ENCODE measurements at regions not wholly inside any gene's neighbourhood (a gene's known extent, or its start where the extent isn't known, plus 50 kb on each side); places are given as distances from the start of the nearest gene placed in this dataset.

DNA sequence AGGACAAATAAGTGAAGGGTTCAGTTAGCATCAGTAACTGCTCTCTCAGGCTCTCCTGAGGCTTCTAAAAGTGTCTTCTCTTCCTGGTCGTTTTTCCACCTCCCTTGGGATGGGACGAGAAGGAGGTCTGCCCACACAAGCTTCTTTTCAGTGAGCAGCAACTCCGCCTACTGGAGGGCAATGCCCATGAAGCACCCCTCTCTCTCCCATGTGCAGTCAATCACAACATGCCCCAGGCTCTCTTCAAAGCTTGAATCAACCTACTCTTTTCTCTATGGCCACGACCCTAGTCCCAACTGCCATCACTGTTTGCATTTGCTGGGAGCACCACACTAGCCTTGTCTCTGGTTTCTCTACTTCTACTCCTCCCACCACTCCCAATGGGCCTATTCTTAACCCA, 135.6 kb downstream of the RPS24 start:
- intact Hi-C loops (cut with micrococcal nuclease), result no loop called here
- no peak overlapping the region for H3K27ac ChIP-seq (replicated peaks)
- H3K9me3 ChIP-seq (replicated peaks), result no peaks in the 10 kb centered on the region
- no peaks in the 10 kb centered on the region for H3K4me1 ChIP-seq
- H3K4me3 ChIP-seq, result no peak overlapping the region
- DNase-seq, result no peak
- no peaks in the 10 kb centered on the region for H3K27me3 ChIP-seq (ENCODE audit: low read depth)
- H3K36me3 ChIP-seq, result no peaks in the 10 kb centered on the region
- TF ChIP-seq, protein P1, sequence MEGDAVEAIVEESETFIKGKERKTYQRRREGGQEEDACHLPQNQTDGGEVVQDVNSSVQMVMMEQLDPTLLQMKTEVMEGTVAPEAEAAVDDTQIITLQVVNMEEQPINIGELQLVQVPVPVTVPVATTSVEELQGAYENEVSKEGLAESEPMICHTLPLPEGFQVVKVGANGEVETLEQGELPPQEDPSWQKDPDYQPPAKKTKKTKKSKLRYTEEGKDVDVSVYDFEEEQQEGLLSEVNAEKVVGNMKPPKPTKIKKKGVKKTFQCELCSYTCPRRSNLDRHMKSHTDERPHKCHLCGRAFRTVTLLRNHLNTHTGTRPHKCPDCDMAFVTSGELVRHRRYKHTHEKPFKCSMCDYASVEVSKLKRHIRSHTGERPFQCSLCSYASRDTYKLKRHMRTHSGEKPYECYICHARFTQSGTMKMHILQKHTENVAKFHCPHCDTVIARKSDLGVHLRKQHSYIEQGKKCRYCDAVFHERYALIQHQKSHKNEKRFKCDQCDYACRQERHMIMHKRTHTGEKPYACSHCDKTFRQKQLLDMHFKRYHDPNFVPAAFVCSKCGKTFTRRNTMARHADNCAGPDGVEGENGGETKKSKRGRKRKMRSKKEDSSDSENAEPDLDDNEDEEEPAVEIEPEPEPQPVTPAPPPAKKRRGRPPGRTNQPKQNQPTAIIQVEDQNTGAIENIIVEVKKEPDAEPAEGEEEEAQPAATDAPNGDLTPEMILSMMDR (IDR thresholded peaks at IDR 0.05; ENCODE audit: borderline replicate concordance), result no peak

DNA sequence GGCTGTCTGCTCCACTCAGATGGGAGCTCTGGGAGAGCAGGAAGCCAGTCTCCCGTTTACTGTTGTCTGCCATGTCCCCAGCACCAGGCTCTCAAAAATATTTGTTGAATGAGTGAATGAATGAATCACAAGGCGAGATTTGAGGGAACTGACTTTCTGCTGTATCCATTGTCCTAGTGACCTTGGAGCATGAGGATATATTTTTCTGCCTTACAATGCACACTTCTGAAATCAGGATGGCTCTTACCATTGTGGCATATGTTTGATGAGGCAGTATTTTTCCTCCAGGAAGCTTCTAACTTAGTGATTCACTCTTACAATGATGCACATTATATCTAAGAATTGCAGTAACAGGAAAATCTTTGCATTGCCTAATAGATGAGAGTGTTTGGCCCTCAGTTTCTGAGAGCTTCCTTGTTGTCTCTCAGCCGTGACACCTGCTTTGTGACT, 136.4 kb downstream of the RPS24 start:
- TF ChIP-seq, protein P1 (IDR thresholded peaks at IDR 0.05; ENCODE audit: borderline replicate concordance), result no peak
- H3K36me3 ChIP-seq, result no peaks in the 10 kb centered on the region

DNA sequence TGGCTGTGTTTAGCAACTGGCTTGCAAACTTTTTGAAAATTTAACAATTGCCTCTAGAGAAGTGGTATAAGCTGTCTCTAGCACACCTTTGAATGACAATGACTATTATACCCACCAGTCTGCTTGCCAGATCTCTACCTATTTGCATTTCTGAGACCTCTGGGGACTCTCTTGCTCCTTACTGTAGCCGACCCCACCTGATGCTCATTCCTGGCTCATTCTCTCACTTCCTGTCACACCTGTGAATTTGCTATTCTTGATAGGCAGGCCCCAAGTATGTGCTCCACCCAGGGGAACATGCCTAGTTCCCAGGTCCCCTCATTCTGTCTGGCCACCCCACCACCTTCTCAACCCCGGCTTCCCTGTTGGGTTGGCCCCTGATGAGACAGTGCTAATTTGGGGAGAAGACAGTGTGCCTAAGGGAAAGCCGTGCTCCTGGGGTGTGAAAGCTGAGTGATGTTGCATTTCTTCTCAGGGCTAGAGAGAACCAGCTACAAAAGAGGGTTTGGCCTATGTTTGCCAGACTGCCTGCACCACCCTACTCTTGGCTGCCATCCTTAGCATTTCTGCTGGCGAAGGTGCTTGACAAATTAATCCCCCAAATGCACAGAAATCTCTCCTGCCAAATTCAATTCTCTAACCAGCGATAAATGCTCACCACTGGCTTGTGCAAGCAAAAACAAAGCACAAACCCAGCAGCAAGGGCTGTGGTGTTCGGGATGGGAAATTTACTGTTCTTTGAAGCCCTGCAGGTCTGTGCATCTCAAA, 138.2 kb downstream of the RPS24 start:
- Histone ChIP-seq H3K36me3 (no peaks in the 10 kb centered on the region), H3K27me3 (ENCODE audit: low read depth) (no peaks in the 10 kb centered on the region), H3K4me1 (no peaks in the 10 kb centered on the region), H3K9me3 (replicated peaks) (no peaks in the 10 kb centered on the region), H3K27ac (replicated peaks) (no peak overlapping the region), H3K4me3 (no peak overlapping the region)
- intact Hi-C loops (cut with micrococcal nuclease), result no loop called here
- DNase-seq, result no peak
- TF ChIP-seq, protein P1 (IDR thresholded peaks at IDR 0.05; ENCODE audit: borderline replicate concordance), result no peak

More for the DNA sequence above, 136.4 kb downstream of the RPS24 start:
- Histone ChIP-seq H3K4me3 (no peak overlapping the region), H3K4me1 (no peaks in the 10 kb centered on the region), H3K9me3 (replicated peaks) (no peaks in the 10 kb centered on the region), H3K27me3 (ENCODE audit: low read depth) (no peaks in the 10 kb centered on the region), H3K27ac (replicated peaks) (no peak overlapping the region)
- no peak for DNase-seq
- intact Hi-C loops (cut with micrococcal nuclease), result no loop called here

DNA sequence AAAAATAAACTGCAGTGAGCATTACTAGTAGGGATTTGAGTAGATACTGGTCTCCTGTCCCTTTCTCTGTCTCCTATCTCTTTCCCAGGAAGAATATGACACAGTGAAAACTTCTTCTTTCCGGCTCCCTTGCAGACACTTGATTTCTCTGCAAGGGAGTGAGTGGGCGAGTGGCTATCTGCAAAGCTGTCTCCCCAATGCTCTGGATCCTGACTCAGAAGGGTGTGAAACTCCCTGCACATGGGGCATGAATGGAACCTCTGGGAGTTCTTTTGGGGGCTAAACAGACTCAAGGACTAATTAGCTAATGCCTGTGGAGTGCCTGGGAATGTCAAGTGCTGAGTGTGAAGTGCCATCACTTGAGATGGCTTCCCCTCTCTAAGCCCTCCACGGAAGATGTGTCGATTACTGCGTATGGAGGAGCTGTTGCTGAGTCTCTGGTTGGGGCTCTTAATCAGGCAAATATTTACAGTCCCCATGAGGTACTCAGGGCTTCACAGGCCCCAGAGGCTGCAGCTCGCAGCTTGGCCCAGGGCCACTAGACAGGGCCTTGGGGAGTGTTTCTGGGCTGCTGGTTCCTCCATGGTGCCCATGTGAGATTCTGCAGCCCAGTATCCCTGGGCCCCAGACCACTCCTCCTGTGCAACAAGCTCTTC, 139.8 kb downstream of the RPS24 start:
- TF ChIP-seq, protein P1 (IDR thresholded peaks at IDR 0.05; ENCODE audit: borderline replicate concordance), result no peak
- intact Hi-C loops (cut with micrococcal nuclease), result no loop called here

DNA sequence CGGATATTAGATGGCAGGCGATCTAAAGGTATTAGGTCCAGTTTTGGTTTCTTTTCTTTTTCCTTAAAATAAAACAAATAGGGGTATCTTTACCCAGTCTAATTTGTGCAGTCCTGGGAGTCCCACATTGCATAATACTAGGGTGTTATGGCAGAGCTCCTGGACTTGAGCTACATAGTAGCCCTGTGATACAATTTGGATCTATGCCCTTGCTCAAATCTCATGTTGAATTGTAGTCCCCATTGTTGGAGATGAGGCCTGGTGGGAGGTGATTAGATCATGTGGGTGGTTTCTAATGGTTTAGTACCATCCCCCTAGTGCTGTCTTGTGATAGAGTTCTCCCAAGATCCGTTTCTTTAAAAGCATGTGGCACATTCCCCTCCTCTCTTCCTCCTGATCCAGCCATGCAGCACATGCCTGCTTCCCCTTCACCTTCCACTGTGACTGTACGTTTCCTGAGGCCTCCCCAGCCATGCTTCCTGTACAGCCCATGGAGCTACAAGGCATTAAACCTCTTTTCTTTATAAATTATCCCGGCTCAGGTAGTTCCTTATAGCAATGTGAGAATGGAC, 141.9 kb downstream of the RPS24 start:
- TF ChIP-seq, protein P1 (IDR thresholded peaks at IDR 0.05; ENCODE audit: borderline replicate concordance), result no peak
- DNase-seq, result no peak
- Histone ChIP-seq H3K27me3 (ENCODE audit: low read depth) (peaks cover 32% of the 10 kb centered on the region), H3K9me3 (replicated peaks) (no peaks in the 10 kb centered on the region), H3K4me3 (no peak overlapping the region), H3K36me3 (no peaks in the 10 kb centered on the region), H3K27ac (replicated peaks) (no peak overlapping the region), H3K4me1 (no peaks in the 10 kb centered on the region)
- intact Hi-C loops (cut with micrococcal nuclease), result no loop called here

More for the DNA sequence above, 139.8 kb downstream of the RPS24 start:
- Histone ChIP-seq H3K27me3 (ENCODE audit: low read depth) (peaks cover 13% of the 10 kb centered on the region), H3K27ac (replicated peaks) (no peak overlapping the region), H3K9me3 (replicated peaks) (no peaks in the 10 kb centered on the region), H3K4me1 (no peaks in the 10 kb centered on the region), H3K4me3 (no peak overlapping the region), H3K36me3 (no peaks in the 10 kb centered on the region)
- DNase-seq, result no peak
